HepG2 (cell line): ENCODE measurements at regions not wholly inside any gene's neighbourhood (a gene's known extent, or its start where the extent isn't known, plus 50 kb on each side); places are given as distances from the start of the nearest gene placed in this dataset.

ENCODE experiments used
- ATAC-seq: fragments of 200-7000 bp; cut with Tn5 transposase; 3 replicates; pipeline ENCODE4 v1.9.1; 2020; ENCODE audit warnings: mild to moderate bottlenecking, moderate library complexity
- BruUV-seq: library from RNA; stranded (reverse); fragments of 400-500 nt; replicated peaks from 2 replicates; lab custom pipeline; 2021; lab: Mats Ljungman, UMichigan
- CTCF ChIA-PET: fragments of 300-600 bp; formaldehyde crosslinking; extraction: SDS; loops from one replicate; lab custom pipeline; 2021; ENCODE audit warnings: low total read pairs, inconsistent platforms, low intra/inter-chr PET ratio; lab: Yijun Ruan, JAX
- POLR2A ChIA-PET: fragments of 350-600 bp; sonication (Branson Sonifier 250); formaldehyde crosslinking; loops from one replicate; lab custom pipeline; 2020; ENCODE audit warnings: antibody characterized with exemption, inconsistent platforms; lab: Yijun Ruan, JAX
- DNase-seq: peaks from one replicate; pipeline ENCODE4 v3.0.0-alpha.2; 2015; ENCODE audit warnings: low spot score
- FAIRE-seq: peaks from 3 replicates; lab custom pipeline; 2011; peaks lifted over from hg19 to GRCh38; lab: Jason Lieb, UNC
- H2AFZ ChIP-seq: one replicate; pipeline ENCODE4 v1.6.1; 2011; ENCODE audit warnings: low read length, inconsistent platforms
- H3K27ac ChIP-seq: fragments of 300-600 bp; 3 replicates; pipeline ENCODE4 v1.8.0; 2011; ENCODE audit warnings: mixed run types, mild to moderate bottlenecking, mixed read lengths, low read length, inconsistent platforms; ENCODE audit not compliant: insufficient read depth; ENCODE audit errors: extremely low read length
- H3K27me3 ChIP-seq, 2 experiments: fragments of 200-600 bp in 1 of 2; 2 replicates in 1 of 2; 3 replicates in 1 of 2; pipeline versions ENCODE4 v1.6.0 to v1.8.0; 2011; ENCODE audit warnings: low read length in 2 of 2, mild to moderate bottlenecking in 2 of 2, moderate library complexity in 2 of 2, inconsistent platforms in 1 of 2; ENCODE audit not compliant: insufficient read depth in 2 of 2, control insufficient read depth in 1 of 2
- H3K36me3 ChIP-seq, 2 experiments: fragments of 200-600 bp in 1 of 2; replicated peaks in 1 of 2; 2 replicates in 1 of 2; 3 replicates in 1 of 2; pipeline versions ENCODE4 v1.5.1 to v1.8.0; 2011; ENCODE audit warnings: low read length in 2 of 2, inconsistent platforms in 1 of 2; ENCODE audit not compliant: insufficient read depth in 2 of 2, control insufficient read depth in 1 of 2
- H3K4me1 ChIP-seq: 2 replicates; pipeline ENCODE4 v1.5.1; 2012; ENCODE audit warnings: low read length, inconsistent platforms; ENCODE audit not compliant: insufficient read depth
- H3K4me2 ChIP-seq: 2 replicates; pipeline ENCODE4 v1.6.0; 2011; ENCODE audit warnings: low read depth, low read length, inconsistent platforms
- H3K4me3 ChIP-seq, 3 experiments: fragments of 200-600 bp in 1 of 3; sonication (generic), shearing (Covaris generic) in 1 of 3; replicated peaks in 1 of 3; 2 replicates each; pipeline ENCODE4 v1.5.1; 2011 to 2016; ENCODE audit warnings: low read length in 3 of 3, inconsistent platforms in 2 of 3, low read depth in 2 of 3, mild to moderate bottlenecking in 2 of 3, control low read depth in 1 of 3, mixed read lengths in 1 of 3; ENCODE audit not compliant: insufficient read depth in 1 of 3
- H3K79me2 ChIP-seq: one replicate; pipeline ENCODE4 v1.6.1; 2011; ENCODE audit warnings: low read length, inconsistent platforms; ENCODE audit not compliant: insufficient read depth
- H3K9ac ChIP-seq: 2 replicates; pipeline ENCODE4 v1.6.0; 2011; ENCODE audit warnings: mild to moderate bottlenecking, low read depth, low read length, inconsistent platforms; ENCODE audit not compliant: insufficient read depth
- H3K9me3 ChIP-seq: 2 replicates; pipeline ENCODE4 v1.5.1; 2012; ENCODE audit warnings: mild to moderate bottlenecking, low read length
- H4K20me1 ChIP-seq: 2 replicates; pipeline ENCODE4 v1.6.0; 2011; ENCODE audit warnings: inconsistent platforms, mild to moderate bottlenecking, low read length, moderate library complexity; ENCODE audit not compliant: insufficient read depth
- ATF4 ChIP-seq, 2 experiments: fragments of 450-650 bp in 1 of 2; sonication (generic) in 1 of 2; formaldehyde crosslinking; IDR thresholded peaks; 2 replicates each; pipeline versions ENCODE4 v1.5.0 to v1.8.0; 2020 to 2022; ENCODE audit warnings: mild to moderate bottlenecking in 1 of 2, missing genetic modification reagents in 1 of 2
- FOXK1 ChIP-seq: sonication (generic); formaldehyde crosslinking; IDR thresholded peaks from 2 replicates; pipeline ENCODE4 v1.4.0; 2020; ENCODE audit warnings: low read depth, missing genetic modification reagents, borderline replicate concordance
- KDM6A ChIP-seq: IDR thresholded peaks from 2 replicates; pipeline ENCODE4 v1.6.1; 2016; ENCODE audit warnings: low read depth
- ZNF607 ChIP-seq: sonication (generic); formaldehyde crosslinking; IDR thresholded peaks from 2 replicates; pipeline ENCODE4 v1.5.1; 2020; ENCODE audit warnings: missing genetic modification reagents, mild to moderate bottlenecking, borderline replicate concordance
- WGBS: methylation state at CpG from one replicate; pipeline ENCODE4 v1.1.6; 2017; ENCODE audit warnings: low lambda C conversion rate; 5-methylcytosine and 5-hydroxymethylcytosine counted together
- in situ Hi-C: cut with HindIII; loops from 2 replicates; pipeline ENCODE4 v1.10.0; 2017; ENCODE audit warnings: low pct_unique_long_range_greater_than_20kb; ENCODE audit not compliant: extremely low pct_ligation_motif_present
- intact Hi-C: fragments of 100-400 bp; cut with micrococcal nuclease; formaldehyde crosslinking; loops from one replicate; pipeline ENCODE4 v1.10.0; 2022; ENCODE audit not compliant: unreplicated experiment
- TF ChIP-seq, protein P1 (sequence below): sonication (generic); formaldehyde crosslinking; IDR thresholded peaks from 2 replicates; pipeline ENCODE4; 2020; ENCODE audit warnings: missing genetic modification reagents, mild to moderate bottlenecking, borderline replicate concordance
- TF ChIP-seq, protein P2 (sequence below), 2 experiments: fragments of 450-650 bp in 1 of 2; sonication (generic) in 1 of 2; formaldehyde crosslinking in 1 of 2; IDR thresholded peaks; 2 replicates each; pipeline versions ENCODE4 v1.6.1 to v1.8.0; 2016 to 2022; ENCODE audit warnings: antibody characterized with exemption in 1 of 2, mild to moderate bottlenecking in 1 of 2, missing genetic modification reagents in 1 of 2

GRCh38 chr21:39029086-39029755 is 154.0 kb downstream of the PSMG1 start:
- Histone ChIP-seq H3K36me3 (no peaks in the 10 kb centered on the region), H3K9me3 (no peaks in the 10 kb centered on the region), H2AFZ (no peak overlapping the region), H3K4me1 (peaks cover 54% of the 10 kb centered on the region), H3K9ac (no peak overlapping the region), H3K4me3 (no peak overlapping the region), H4K20me1 (no peaks in the 10 kb centered on the region), H3K79me2 (no peaks in the 10 kb centered on the region), H3K27me3 (no peaks in the 10 kb centered on the region), H3K27ac (no peak overlapping the region), H3K4me2 (no peak overlapping the region)
- in situ Hi-C loops, result no loop called here
- WGBS, result 93% methylated on average over 7 of the region's 7 CpGs
- intact Hi-C loops, result no loop called here
- FAIRE-seq, result no peak
- TF ChIP-seq FOXK1, result no peak
- TF ChIP-seq KDM6A (CRISPR knock-in tag), result no peak
- TF ChIP-seq ZNF607 (CRISPR knock-in tag), result no peak
- TF ChIP-seq, protein P1, sequence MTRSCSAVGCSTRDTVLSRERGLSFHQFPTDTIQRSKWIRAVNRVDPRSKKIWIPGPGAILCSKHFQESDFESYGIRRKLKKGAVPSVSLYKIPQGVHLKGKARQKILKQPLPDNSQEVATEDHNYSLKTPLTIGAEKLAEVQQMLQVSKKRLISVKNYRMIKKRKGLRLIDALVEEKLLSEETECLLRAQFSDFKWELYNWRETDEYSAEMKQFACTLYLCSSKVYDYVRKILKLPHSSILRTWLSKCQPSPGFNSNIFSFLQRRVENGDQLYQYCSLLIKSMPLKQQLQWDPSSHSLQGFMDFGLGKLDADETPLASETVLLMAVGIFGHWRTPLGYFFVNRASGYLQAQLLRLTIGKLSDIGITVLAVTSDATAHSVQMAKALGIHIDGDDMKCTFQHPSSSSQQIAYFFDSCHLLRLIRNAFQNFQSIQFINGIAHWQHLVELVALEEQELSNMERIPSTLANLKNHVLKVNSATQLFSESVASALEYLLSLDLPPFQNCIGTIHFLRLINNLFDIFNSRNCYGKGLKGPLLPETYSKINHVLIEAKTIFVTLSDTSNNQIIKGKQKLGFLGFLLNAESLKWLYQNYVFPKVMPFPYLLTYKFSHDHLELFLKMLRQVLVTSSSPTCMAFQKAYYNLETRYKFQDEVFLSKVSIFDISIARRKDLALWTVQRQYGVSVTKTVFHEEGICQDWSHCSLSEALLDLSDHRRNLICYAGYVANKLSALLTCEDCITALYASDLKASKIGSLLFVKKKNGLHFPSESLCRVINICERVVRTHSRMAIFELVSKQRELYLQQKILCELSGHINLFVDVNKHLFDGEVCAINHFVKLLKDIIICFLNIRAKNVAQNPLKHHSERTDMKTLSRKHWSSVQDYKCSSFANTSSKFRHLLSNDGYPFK, result no peak
- no peak for TF ChIP-seq ATF4 (CRISPR knock-in tag; IDR thresholded peaks at IDR 0.05)
- TF ChIP-seq, protein P2, sequence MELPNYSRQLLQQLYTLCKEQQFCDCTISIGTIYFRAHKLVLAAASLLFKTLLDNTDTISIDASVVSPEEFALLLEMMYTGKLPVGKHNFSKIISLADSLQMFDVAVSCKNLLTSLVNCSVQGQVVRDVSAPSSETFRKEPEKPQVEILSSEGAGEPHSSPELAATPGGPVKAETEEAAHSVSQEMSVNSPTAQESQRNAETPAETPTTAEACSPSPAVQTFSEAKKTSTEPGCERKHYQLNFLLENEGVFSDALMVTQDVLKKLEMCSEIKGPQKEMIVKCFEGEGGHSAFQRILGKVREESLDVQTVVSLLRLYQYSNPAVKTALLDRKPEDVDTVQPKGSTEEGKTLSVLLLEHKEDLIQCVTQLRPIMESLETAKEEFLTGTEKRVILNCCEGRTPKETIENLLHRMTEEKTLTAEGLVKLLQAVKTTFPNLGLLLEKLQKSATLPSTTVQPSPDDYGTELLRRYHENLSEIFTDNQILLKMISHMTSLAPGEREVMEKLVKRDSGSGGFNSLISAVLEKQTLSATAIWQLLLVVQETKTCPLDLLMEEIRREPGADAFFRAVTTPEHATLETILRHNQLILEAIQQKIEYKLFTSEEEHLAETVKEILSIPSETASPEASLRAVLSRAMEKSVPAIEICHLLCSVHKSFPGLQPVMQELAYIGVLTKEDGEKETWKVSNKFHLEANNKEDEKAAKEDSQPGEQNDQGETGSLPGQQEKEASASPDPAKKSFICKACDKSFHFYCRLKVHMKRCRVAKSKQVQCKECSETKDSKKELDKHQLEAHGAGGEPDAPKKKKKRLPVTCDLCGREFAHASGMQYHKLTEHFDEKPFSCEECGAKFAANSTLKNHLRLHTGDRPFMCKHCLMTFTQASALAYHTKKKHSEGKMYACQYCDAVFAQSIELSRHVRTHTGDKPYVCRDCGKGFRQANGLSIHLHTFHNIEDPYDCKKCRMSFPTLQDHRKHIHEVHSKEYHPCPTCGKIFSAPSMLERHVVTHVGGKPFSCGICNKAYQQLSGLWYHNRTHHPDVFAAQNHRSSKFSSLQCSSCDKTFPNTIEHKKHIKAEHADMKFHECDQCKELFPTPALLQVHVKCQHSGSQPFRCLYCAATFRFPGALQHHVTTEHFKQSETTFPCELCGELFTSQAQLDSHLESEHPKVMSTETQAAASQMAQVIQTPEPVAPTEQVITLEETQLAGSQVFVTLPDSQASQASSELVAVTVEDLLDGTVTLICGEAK (IDR thresholded peaks at IDR 0.05), result no peak
- TF ChIP-seq, protein P2 (CRISPR knock-in tag; IDR thresholded peaks at IDR 0.05), result no peak
- ATAC-seq, result no peak
- no peak for DNase-seq
- ChIA-PET POLR2A (interaction anchor here (1.4 kb wide), 1 partner anchor 8 kb away, joined by 4 read pairs; no protein-coding TSS in a partner anchor), CTCF (no interaction called here)
- no TSS peak for BruUV-seq
